ENCODE measurements at regions not wholly inside any gene's neighbourhood (a gene's known extent, or its start where the extent isn't known, plus 50 kb on each side); places are given as distances from the start of the nearest gene placed in this dataset.
"Not testable (repeated sequence)": the region's sequence is repeated elsewhere in the genome, so short reads cannot be mapped to it uniquely, and the experiment has no call there.

DNA sequence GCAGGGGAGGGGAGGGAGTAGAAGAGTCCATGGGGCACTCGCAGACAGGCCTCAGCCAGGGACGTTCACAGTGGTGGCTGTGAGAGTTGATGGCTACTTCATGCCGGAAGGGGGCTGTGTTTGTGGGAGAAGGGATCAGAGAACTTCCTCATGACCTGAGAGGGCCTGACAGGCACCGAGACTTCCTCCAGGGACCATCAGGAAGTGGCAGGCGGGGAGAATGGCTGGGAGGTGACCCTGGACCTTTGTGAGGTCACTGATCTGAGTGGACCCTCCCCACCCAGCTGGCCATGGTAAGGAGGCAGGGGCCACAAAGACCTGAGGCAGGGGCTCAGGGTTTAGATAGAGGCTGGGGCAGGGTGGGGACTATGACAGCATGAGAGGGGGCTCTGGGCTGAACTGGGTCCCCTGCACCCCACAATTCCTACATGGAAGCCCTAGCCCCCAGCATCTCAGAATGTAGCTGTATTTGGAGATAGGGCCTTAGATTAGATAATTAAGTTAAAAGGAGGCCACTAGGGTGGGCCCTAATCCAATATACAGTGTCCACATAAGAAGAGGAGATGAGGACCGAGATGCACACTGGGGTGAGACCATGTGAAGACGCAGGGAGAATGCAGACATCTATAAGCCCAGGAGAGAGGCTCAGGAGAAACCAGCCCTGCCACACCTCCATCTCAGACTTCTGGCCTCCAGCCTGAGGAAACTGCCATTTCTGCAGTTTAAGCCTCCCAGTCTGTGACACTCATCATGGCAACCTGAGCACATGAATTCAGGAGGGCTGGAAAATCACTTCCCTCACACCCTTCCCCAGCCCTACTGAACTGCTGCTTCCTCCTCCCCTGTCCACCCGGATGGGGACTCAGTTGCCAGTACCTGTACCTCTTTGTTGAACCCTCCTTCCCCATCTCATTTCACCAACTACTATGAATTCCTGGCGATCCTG is 273.9 kb upstream of the ZNF32 start:
- Histone ChIP-seq H3K9me2 (replicated peaks; ENCODE audit: insufficient read depth, low read length) (no peaks in the 10 kb centered on the region), H3K79me2 (ENCODE audit: low read length) (no peaks in the 10 kb centered on the region), H3K4me2 (ENCODE audit: low read depth, low read length) (no peak overlapping the region), H3K9me3 (replicated peaks; ENCODE audit: insufficient read depth, low read length) (no peaks in the 10 kb centered on the region), H3K27me3 (replicated peaks; ENCODE audit: insufficient read depth, low read length) (no peaks in the 10 kb centered on the region), H3K4me3 (ENCODE audit: low read length) (no peak overlapping the region), H3K27ac (ENCODE audit: low read length) (no peak overlapping the region), H3K4me1 (ENCODE audit: low read length) (no peaks in the 10 kb centered on the region), H3K36me3 (replicated peaks; ENCODE audit: insufficient read depth, low read length) (no peaks in the 10 kb centered on the region), H3K9ac (ENCODE audit: low read length) (no peak overlapping the region), H3F3A (ENCODE audit: insufficient read depth, low read length) (no peaks in the 10 kb centered on the region), H2AFZ (ENCODE audit: low read length) (no peak overlapping the region), H4K20me1 (ENCODE audit: insufficient read depth, low read length) (no peaks in the 10 kb centered on the region)
- DNase-seq: no peak
- TF ChIP-seq, protein P1, sequence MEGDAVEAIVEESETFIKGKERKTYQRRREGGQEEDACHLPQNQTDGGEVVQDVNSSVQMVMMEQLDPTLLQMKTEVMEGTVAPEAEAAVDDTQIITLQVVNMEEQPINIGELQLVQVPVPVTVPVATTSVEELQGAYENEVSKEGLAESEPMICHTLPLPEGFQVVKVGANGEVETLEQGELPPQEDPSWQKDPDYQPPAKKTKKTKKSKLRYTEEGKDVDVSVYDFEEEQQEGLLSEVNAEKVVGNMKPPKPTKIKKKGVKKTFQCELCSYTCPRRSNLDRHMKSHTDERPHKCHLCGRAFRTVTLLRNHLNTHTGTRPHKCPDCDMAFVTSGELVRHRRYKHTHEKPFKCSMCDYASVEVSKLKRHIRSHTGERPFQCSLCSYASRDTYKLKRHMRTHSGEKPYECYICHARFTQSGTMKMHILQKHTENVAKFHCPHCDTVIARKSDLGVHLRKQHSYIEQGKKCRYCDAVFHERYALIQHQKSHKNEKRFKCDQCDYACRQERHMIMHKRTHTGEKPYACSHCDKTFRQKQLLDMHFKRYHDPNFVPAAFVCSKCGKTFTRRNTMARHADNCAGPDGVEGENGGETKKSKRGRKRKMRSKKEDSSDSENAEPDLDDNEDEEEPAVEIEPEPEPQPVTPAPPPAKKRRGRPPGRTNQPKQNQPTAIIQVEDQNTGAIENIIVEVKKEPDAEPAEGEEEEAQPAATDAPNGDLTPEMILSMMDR (IDR thresholded peaks at IDR 0.05; ENCODE audit: low read length): no peak
- TF ChIP-seq EZH2 (optimal IDR thresholded peaks at IDR 0.05; ENCODE audit: low read depth, low read length) (no peak), EZH2phosphoT487 (IDR thresholded peaks at IDR 0.05; ENCODE audit: low read length) (no peak)

DNA sequence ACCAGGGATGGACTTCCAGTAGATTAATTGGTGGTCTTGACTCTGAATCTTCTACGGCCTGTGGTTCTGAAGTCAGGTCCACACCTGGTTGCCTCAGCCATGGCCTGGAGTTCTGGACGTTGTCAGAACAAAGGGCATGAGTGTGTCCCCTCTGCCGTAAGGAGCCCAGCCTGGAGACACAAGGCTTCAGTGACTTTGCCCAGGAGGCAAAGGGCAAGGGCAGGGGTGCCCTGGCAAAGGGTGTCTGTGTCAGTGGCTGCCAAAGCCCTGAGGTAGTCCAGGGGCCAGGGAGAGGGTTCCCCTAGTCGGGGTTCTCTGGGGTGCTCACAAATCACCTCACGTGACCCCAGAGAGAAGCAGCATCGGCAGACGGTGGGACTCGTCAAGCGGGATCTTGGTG is 273.2 kb upstream of the ZNF32 start:
- Histone ChIP-seq H3K36me3 (replicated peaks; ENCODE audit: insufficient read depth, low read length) (no peaks in the 10 kb centered on the region), H3K9me3 (replicated peaks; ENCODE audit: insufficient read depth, low read length) (no peaks in the 10 kb centered on the region), H3F3A (ENCODE audit: insufficient read depth, low read length) (no peaks in the 10 kb centered on the region), H3K4me2 (ENCODE audit: low read depth, low read length) (no peak overlapping the region), H3K79me2 (ENCODE audit: low read length) (no peaks in the 10 kb centered on the region), H2AFZ (ENCODE audit: low read length) (no peak overlapping the region), H3K9me2 (replicated peaks; ENCODE audit: insufficient read depth, low read length) (no peaks in the 10 kb centered on the region), H4K20me1 (ENCODE audit: insufficient read depth, low read length) (no peaks in the 10 kb centered on the region), H3K27ac (ENCODE audit: low read length) (no peak overlapping the region), H3K27me3 (replicated peaks; ENCODE audit: insufficient read depth, low read length) (no peaks in the 10 kb centered on the region), H3K9ac (ENCODE audit: low read length) (no peak overlapping the region), H3K4me3 (ENCODE audit: low read length) (no peak overlapping the region), H3K4me1 (ENCODE audit: low read length) (no peaks in the 10 kb centered on the region)
- TF ChIP-seq, protein P1 (IDR thresholded peaks at IDR 0.05; ENCODE audit: low read length): no peak
- TF ChIP-seq EZH2 (optimal IDR thresholded peaks at IDR 0.05; ENCODE audit: low read depth, low read length) (no peak), EZH2phosphoT487 (IDR thresholded peaks at IDR 0.05; ENCODE audit: low read length) (no peak)
- no peak for DNase-seq

DNA sequence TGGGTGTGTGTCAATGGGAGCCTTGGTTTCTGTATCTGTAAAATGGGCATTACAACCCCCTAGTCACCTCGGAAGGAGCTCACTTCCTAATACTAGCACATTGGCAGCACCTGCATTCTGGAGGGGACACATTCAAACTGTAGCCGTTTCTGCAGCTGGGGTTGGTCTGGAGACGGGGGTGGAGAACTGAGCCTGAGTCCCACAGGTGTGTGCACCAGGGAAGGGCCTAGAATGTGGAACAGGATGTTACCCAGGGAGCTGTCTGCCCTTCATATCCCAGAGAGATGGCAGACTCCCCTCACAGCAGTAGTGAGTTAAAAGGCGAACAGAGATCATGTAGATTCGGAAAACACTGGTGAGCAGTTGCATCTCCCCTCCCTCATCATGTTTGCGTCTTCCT is 272.8 kb upstream of the ZNF32 start:
- no peaks in the 10 kb centered on the region for H3K9me2 ChIP-seq (replicated peaks; ENCODE audit: insufficient read depth, low read length)
- no peaks in the 10 kb centered on the region for H3K27me3 ChIP-seq (replicated peaks; ENCODE audit: insufficient read depth, low read length)
- H4K20me1 ChIP-seq (ENCODE audit: insufficient read depth, low read length): no peaks in the 10 kb centered on the region
- no peaks in the 10 kb centered on the region for H3F3A ChIP-seq (ENCODE audit: insufficient read depth, low read length)
- H3K27ac ChIP-seq (ENCODE audit: low read length): no peak overlapping the region
- no peak overlapping the region for H3K4me3 ChIP-seq (ENCODE audit: low read length)
- H3K4me2 ChIP-seq (ENCODE audit: low read depth, low read length): no peak overlapping the region
- H2AFZ ChIP-seq (ENCODE audit: low read length): no peak overlapping the region
- H3K4me1 ChIP-seq (ENCODE audit: low read length): no peaks in the 10 kb centered on the region
- H3K79me2 ChIP-seq (ENCODE audit: low read length): no peaks in the 10 kb centered on the region
- no peak overlapping the region for H3K9ac ChIP-seq (ENCODE audit: low read length)
- no peaks in the 10 kb centered on the region for H3K9me3 ChIP-seq (replicated peaks; ENCODE audit: insufficient read depth, low read length)
- H3K36me3 ChIP-seq (replicated peaks; ENCODE audit: insufficient read depth, low read length): no peaks in the 10 kb centered on the region
- TF ChIP-seq, protein P1 (IDR thresholded peaks at IDR 0.05; ENCODE audit: low read length): no peak
- no peak for TF ChIP-seq EZH2phosphoT487 (IDR thresholded peaks at IDR 0.05; ENCODE audit: low read length)
- no peak for TF ChIP-seq EZH2 (optimal IDR thresholded peaks at IDR 0.05; ENCODE audit: low read depth, low read length)
- DNase-seq: no peak

DNA sequence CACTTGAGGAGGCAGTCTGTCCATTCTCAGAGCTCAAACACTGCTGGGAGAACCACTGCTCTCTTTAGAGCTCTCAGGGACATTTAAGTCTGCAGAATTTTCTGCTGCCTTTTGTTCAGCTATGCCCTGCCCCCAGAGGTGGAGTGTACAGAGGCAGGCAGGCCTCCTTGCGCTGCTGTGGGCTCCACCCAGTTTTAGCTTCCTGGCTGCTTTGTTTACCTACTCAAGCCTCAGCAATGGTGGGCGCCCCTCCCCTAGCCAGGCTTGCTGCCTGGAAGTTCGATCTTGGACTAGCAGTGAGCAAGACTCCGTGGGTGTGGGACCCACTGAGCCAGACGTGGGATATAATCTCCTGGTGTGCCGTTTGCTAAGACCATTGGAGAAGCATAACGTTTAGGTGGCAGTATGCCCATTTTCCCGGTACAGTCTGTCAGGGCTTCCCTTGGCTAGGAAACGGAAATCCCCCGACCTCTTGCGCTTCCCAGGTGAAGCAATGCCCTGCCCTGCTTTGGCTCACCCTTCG is 271.6 kb upstream of the ZNF32 start:
- H3K4me2 ChIP-seq (ENCODE audit: low read depth, low read length); H3K9ac ChIP-seq (ENCODE audit: low read length); H3K79me2 ChIP-seq (ENCODE audit: low read length); H3K27ac ChIP-seq (ENCODE audit: low read length); H3K9me3 ChIP-seq (replicated peaks; ENCODE audit: insufficient read depth, low read length); H3K27me3 ChIP-seq (replicated peaks; ENCODE audit: insufficient read depth, low read length); H4K20me1 ChIP-seq (ENCODE audit: insufficient read depth, low read length); H2AFZ ChIP-seq (ENCODE audit: low read length); H3K4me1 ChIP-seq (ENCODE audit: low read length); DNase-seq; H3K36me3 ChIP-seq (replicated peaks; ENCODE audit: insufficient read depth, low read length); H3K9me2 ChIP-seq (replicated peaks; ENCODE audit: insufficient read depth, low read length); H3F3A ChIP-seq (ENCODE audit: insufficient read depth, low read length); H3K4me3 ChIP-seq (ENCODE audit: low read length): not testable (repeated sequence)
